Endothelial cell of umbilical vein (primary cell): ENCODE measurements at regions not wholly inside any gene's neighbourhood (a gene's known extent, or its start where the extent isn't known, plus 50 kb on each side); places are given as distances from the start of the nearest gene placed in this dataset.

Source experiments
- BruUV-seq: library from RNA; stranded (reverse); fragments of 400-500 nt; replicated peaks from 2 replicates; lab custom pipeline; 2021; lab: Mats Ljungman, UMichigan
- CTCF ChIA-PET: fragments of 300-600, 350-600 bp; sonication (Branson Sonifier 250); formaldehyde crosslinking; loops from one replicate; lab custom pipeline; 2021; ENCODE audit warnings: antibody characterized with exemption, inconsistent platforms; lab: Charles Lee
- POLR2A ChIA-PET: fragments of 300-600, 350-600 bp; sonication (Branson Sonifier 250); formaldehyde crosslinking; loops from one replicate; lab custom pipeline; 2021; ENCODE audit warnings: antibody characterized with exemption, inconsistent platforms; lab: Charles Lee
- DNase-seq: peaks from one replicate; pipeline ENCODE4 v3.0.0-alpha.2; 2011; ENCODE audit warnings: low read depth, low spot score
- FAIRE-seq: peaks from 2 replicates; lab custom pipeline; 2011; peaks lifted over from hg19 to GRCh38; lab: Jason Lieb, UNC
- H2AFZ ChIP-seq: 2 replicates; pipeline ENCODE4 v1.6.0; 2012; ENCODE audit warnings: low read depth, low read length, control low read depth, inconsistent platforms
- H3K27ac ChIP-seq: 2 replicates; pipeline ENCODE4 v1.5.1; 2011; ENCODE audit warnings: low read depth, mild to moderate bottlenecking, control low read depth, low read length, moderate library complexity; ENCODE audit not compliant: insufficient read depth
- H3K27me3 ChIP-seq, 2 experiments: 2 replicates each; pipeline versions ENCODE4 v1.6.0 to v1.6.1; 2011; ENCODE audit warnings: low read length in 2 of 2, mixed read lengths in 1 of 2; ENCODE audit not compliant: control insufficient read depth in 2 of 2, insufficient read depth in 2 of 2
- H3K36me3 ChIP-seq, 2 experiments: 2 replicates in 1 of 2; 3 replicates in 1 of 2; pipeline ENCODE4 v1.5.1; 2011; ENCODE audit warnings: low read length in 2 of 2, mild to moderate bottlenecking in 1 of 2, moderate library complexity in 1 of 2; ENCODE audit not compliant: control insufficient read depth in 2 of 2, insufficient read depth in 2 of 2; ENCODE audit errors: extremely low read depth in 1 of 2
- H3K4me1 ChIP-seq: 3 replicates; pipeline ENCODE4 v1.5.1; 2011; ENCODE audit warnings: mild to moderate bottlenecking, low read length; ENCODE audit not compliant: control insufficient read depth, insufficient read depth; ENCODE audit errors: extremely low read depth
- H3K4me2 ChIP-seq: 2 replicates; pipeline ENCODE4 v1.6.1; 2011; ENCODE audit warnings: low read length, control low read depth, mixed read lengths; ENCODE audit not compliant: insufficient read depth
- H3K4me3 ChIP-seq, 3 experiments: fragments of 200-600 bp in 1 of 3; sonication (generic), shearing (Covaris generic) in 1 of 3; replicated peaks in 1 of 3; 2 replicates each; pipeline ENCODE4 v1.5.1; 2011 to 2016; ENCODE audit warnings: control low read depth in 3 of 3, low read length in 3 of 3, mild to moderate bottlenecking in 2 of 3, inconsistent platforms in 1 of 3, low read depth in 1 of 3, moderate library complexity in 1 of 3; ENCODE audit not compliant: insufficient read depth in 1 of 3
- H3K79me2 ChIP-seq: 2 replicates; pipeline ENCODE4 v1.6.0; 2012; ENCODE audit warnings: low read length, inconsistent platforms; ENCODE audit not compliant: control insufficient read depth, insufficient read depth
- H3K9ac ChIP-seq: replicated peaks from 2 replicates; pipeline ENCODE3; 2011; ENCODE audit warnings: low read length, control low read depth; ENCODE audit not compliant: insufficient read depth; ENCODE audit errors: extremely low read depth
- H3K9me1 ChIP-seq: replicated peaks from 3 replicates; pipeline ENCODE4 v1.6.0; 2011; ENCODE audit warnings: mild to moderate bottlenecking, low read length; ENCODE audit not compliant: control insufficient read depth, insufficient read depth; ENCODE audit errors: extremely low read depth
- H3K9me3 ChIP-seq: replicated peaks from 2 replicates; pipeline ENCODE4 v1.5.1; 2012; ENCODE audit warnings: low read length, inconsistent platforms; ENCODE audit not compliant: control insufficient read depth, insufficient read depth
- H4K20me1 ChIP-seq: replicated peaks from 2 replicates; pipeline ENCODE3; 2011; ENCODE audit warnings: mild to moderate bottlenecking, low read length; ENCODE audit not compliant: control insufficient read depth, insufficient read depth; ENCODE audit errors: extremely low read depth
- CTCF ChIP-seq, 2 donors: IDR thresholded peaks; 1 replicate in 1 of 2; 2 replicates in 1 of 2; pipeline ENCODE4 v1.5.1; 2011; ENCODE audit warnings: low read length in 2 of 2, mild to moderate bottlenecking in 2 of 2, moderate library complexity in 2 of 2, control low read depth in 1 of 2, inconsistent platforms in 1 of 2, low read depth in 1 of 2; ENCODE audit not compliant: insufficient read depth in 1 of 2; ENCODE audit errors: extremely low read depth in 1 of 2
- EZH2 ChIP-seq: IDR thresholded peaks from 2 replicates; pipeline ENCODE4 v1.6.1; 2012; ENCODE audit warnings: borderline replicate concordance, low read depth, mild to moderate bottlenecking, moderate library complexity, low read length, inconsistent platforms; ENCODE audit not compliant: severe bottlenecking
- FOS ChIP-seq: IDR thresholded peaks from 2 replicates; pipeline ENCODE4 v1.6.1; 2011; ENCODE audit warnings: mild to moderate bottlenecking, low read length, moderate library complexity, borderline replicate concordance; ENCODE audit not compliant: insufficient read depth
- GATA2 ChIP-seq: IDR thresholded peaks from 2 replicates; pipeline ENCODE4 v1.7.0; 2011; ENCODE audit warnings: low read depth, mild to moderate bottlenecking, moderate library complexity, mixed read lengths, low read length; ENCODE audit not compliant: insufficient read length, insufficient read depth
- JUN ChIP-seq: IDR thresholded peaks from 2 replicates; pipeline ENCODE4 v1.6.1; 2011; ENCODE audit warnings: borderline replicate concordance, low read depth; ENCODE audit not compliant: insufficient read length, insufficient read depth
- MAX ChIP-seq: IDR thresholded peaks from 2 replicates; pipeline ENCODE4 v1.6.1; 2011; ENCODE audit not compliant: insufficient read depth, insufficient read length
- MYC ChIP-seq: IDR thresholded peaks from one replicate; pipeline ENCODE4 v1.6.1; 2011; ENCODE audit warnings: mild to moderate bottlenecking, low read depth, low read length
- POLR2A ChIP-seq: IDR thresholded peaks from 2 replicates; pipeline ENCODE4 v1.6.1; 2012; ENCODE audit warnings: low read depth, mild to moderate bottlenecking, control low read depth, low read length
- POLR2AphosphoS5 ChIP-seq: IDR thresholded peaks from 2 replicates; pipeline ENCODE4 v1.6.1; 2012; ENCODE audit warnings: low read depth, mild to moderate bottlenecking, control low read depth, low read length, moderate library complexity; ENCODE audit not compliant: insufficient read depth
- dilution Hi-C: fragments of 300-500 bp; cut with MboI; formaldehyde crosslinking; loops from one replicate; pipeline ENCODE4 v1.15.0; 2019; ENCODE audit warnings: low sequenced_read_pairs; ENCODE audit not compliant: extremely low pct_ligation_motif_present
- intact Hi-C: fragments of 100-400 bp; cut with micrococcal nuclease; formaldehyde crosslinking; loops from one replicate; pipeline ENCODE4 v1.10.0; 2022

- Histone ChIP-seq H3K27ac (no peak overlapping the region), H3K4me2 (no peak overlapping the region), H3K4me1 (peaks cover 63% of the 10 kb centered on the region), H3K9ac (no peak overlapping the region), H3K36me3 (no peaks in the 10 kb centered on the region), H3K79me2 (no peaks in the 10 kb centered on the region), H3K27me3 (no peaks in the 10 kb centered on the region), H2AFZ (peak overlapping the region; percentile 3), H3K9me3 (no peaks in the 10 kb centered on the region), H4K20me1 (no peaks in the 10 kb centered on the region), H3K4me3 (no peak overlapping the region), H3K9me1 (no peaks in the 10 kb centered on the region)
- ChIA-PET POLR2A (no interaction called here), CTCF (interaction anchor here (0.8 to 1.5 kb wide), 2 partner anchors 102 to 673 kb away, joined by 3 read pairs; no protein-coding TSS in a partner anchor)
- no peak for FAIRE-seq
- dilution Hi-C loops (no loop called here), intact Hi-C loops (loop anchor here (5.0 kb wide), 1 partner anchor 324 kb away; no protein-coding TSS in a partner anchor)
- BruUV-seq = no TSS peak
- TF ChIP-seq CTCF (IDR thresholded peaks at IDR 0.05; ENCODE audit: extremely low read depth in 1 of 2, insufficient read depth in 1 of 2, low read depth in 1 of 2, low read length in 2 of 2) (no peak), JUN (no peak), MAX (no peak), EZH2 (no peak), POLR2A (no peak), MYC (no peak), GATA2 (no peak), POLR2AphosphoS5 (no peak), FOS (no peak)
- no peak for DNase-seq
Measured at GRCh38 chr18:22670914-22671313, 253.2 kb upstream of the CTAGE1 start.
